ENCODE measurements at regions not wholly inside any gene's neighbourhood (a gene's known extent, or its start where the extent isn't known, plus 50 kb on each side); places are given as distances from the start of the nearest gene placed in this dataset.

- Histone ChIP-seq H3K9me3 (replicated peaks; ENCODE audit: control insufficient read depth, insufficient read depth, low read depth, low read length) (no peaks in the 10 kb centered on the region), H3K4me3 (no peak overlapping the region), H3K4me1 (replicated peaks in 1 of 2; ENCODE audit: control insufficient read depth in 2 of 2, insufficient read depth in 2 of 2, low read length in 2 of 2) (peaks cover 35 to 75% of the 10 kb centered on the region in 2 experiments), H3K36me3 (ENCODE audit: control insufficient read depth, insufficient read depth, low read length) (peaks cover 21% of the 10 kb centered on the region; the same call in 1 of the 3 replicates), H3K9ac (ENCODE audit: insufficient read depth in 1 of 2, low read depth in 2 of 2, low read length in 2 of 2) (peak overlapping the region; percentile 0 to 82; a peak in 2 of 4 replicates), H3K27ac (ENCODE audit: extremely low read depth, low read depth, low read length) (peak overlapping the region; percentile 61; the same call in 2 of the 3 replicates), H3K4me2 (ENCODE audit: insufficient read depth, low read length) (no peak overlapping the region), H3K79me2 (ENCODE audit: control insufficient read depth, insufficient read depth, low read length) (peaks cover 91% of the 10 kb centered on the region), H4K20me1 (replicated peaks; ENCODE audit: control insufficient read depth, insufficient read depth, low read length) (peaks cover 49% of the 10 kb centered on the region), H2AFZ (ENCODE audit: low read depth, low read length) (no peak overlapping the region), H3K9me1 (ENCODE audit: control insufficient read depth, insufficient read depth, low read length) (peaks cover 7% of the 10 kb centered on the region), H3K27me3 (ENCODE audit: control insufficient read depth in 2 of 2, insufficient read depth in 2 of 2, low read length in 2 of 2) (no peaks in the 10 kb centered on the region)
- DNase-seq (ENCODE audit: extremely low read depth in 1 of 4, low spot score in 3 of 4) (no peak), ATAC-seq (no peak), FAIRE-seq (no peak)
- TF ChIP-seq ZBTB1 (CRISPR knock-in tag; IDR thresholded peaks at IDR 0.05; ENCODE audit: borderline replicate concordance, low read depth) (no peak), MED1 (CRISPR knock-in tag; IDR thresholded peaks at IDR 0.05; ENCODE audit: borderline replicate concordance) (peak; percentile 45; the same call in 1 of the 2 replicates)
- 72% methylated on average over 6 of the region's 8 CpGs for WGBS (ENCODE audit: insufficient coverage, low coverage, missing lambda C conversion rate)
- no TSS peak for BruUV-seq (replicated peaks)
- intact Hi-C loops (cut with micrococcal nuclease) (no loop called here), in situ Hi-C loops (cut with MboI) (no loop called here)
- ChIA-PET POLR2A (interaction anchor here (0.6 kb wide), 1 partner anchor 13 kb away, joined by 4 read pairs; no protein-coding TSS in a partner anchor), CTCF (ENCODE audit: low intra/inter-chr PET ratio) (no interaction called here)
Measured at GRCh38 chr17:77325577-77326075, 184.9 kb downstream of the SEC14L1 start.

GRCh38 chr17:77326076-77326591 is 185.4 kb downstream of the SEC14L1 start:
- Histone ChIP-seq H2AFZ (ENCODE audit: low read depth, low read length) (no peak overlapping the region), H3K9me3 (replicated peaks; ENCODE audit: control insufficient read depth, insufficient read depth, low read depth, low read length) (no peaks in the 10 kb centered on the region), H3K27ac (ENCODE audit: extremely low read depth, low read depth, low read length) (no peak overlapping the region), H3K4me2 (ENCODE audit: insufficient read depth, low read length) (no peak overlapping the region), H3K4me3 (no peak overlapping the region), H3K9me1 (ENCODE audit: control insufficient read depth, insufficient read depth, low read length) (peaks cover 7% of the 10 kb centered on the region), H3K4me1 (replicated peaks in 1 of 2; ENCODE audit: control insufficient read depth in 2 of 2, insufficient read depth in 2 of 2, low read length in 2 of 2) (peaks cover 35 to 74% of the 10 kb centered on the region in 2 experiments), H3K79me2 (ENCODE audit: control insufficient read depth, insufficient read depth, low read length) (peaks cover 90% of the 10 kb centered on the region), H3K9ac (ENCODE audit: insufficient read depth in 1 of 2, low read depth in 2 of 2, low read length in 2 of 2) (no peak overlapping the region), H3K27me3 (ENCODE audit: control insufficient read depth in 2 of 2, insufficient read depth in 2 of 2, low read length in 2 of 2) (no peaks in the 10 kb centered on the region), H4K20me1 (replicated peaks; ENCODE audit: control insufficient read depth, insufficient read depth, low read length) (peaks cover 53% of the 10 kb centered on the region), H3K36me3 (ENCODE audit: control insufficient read depth, insufficient read depth, low read length) (peaks cover 21% of the 10 kb centered on the region; the same call in 1 of the 3 replicates)
- WGBS (ENCODE audit: insufficient coverage, low coverage, missing lambda C conversion rate) = 93% methylated on average over 18 of the region's 18 CpGs
- POLR2A ChIA-PET = interaction anchor here (0.6 kb wide), 1 partner anchor 12 kb away, joined by 4 read pairs; no protein-coding TSS in a partner anchor
- no peak for TF ChIP-seq ATF6 (CRISPR knock-in tag; IDR thresholded peaks at IDR 0.05)
- no peak for TF ChIP-seq ETV5 (CRISPR knock-in tag; IDR thresholded peaks at IDR 0.05; ENCODE audit: low read depth)
- no peak for TF ChIP-seq TAL1 (IDR thresholded peaks at IDR 0.05)
- TF ChIP-seq NR2C1 (IDR thresholded peaks at IDR 0.05) = 0 out of 2 replicates have a peak, but pooled peaks have one; percentile 39
- TF ChIP-seq NR2C1 (tag; IDR thresholded peaks at IDR 0.05) = no peak
- no peak for TF ChIP-seq NR2C2 (CRISPR knock-in tag; IDR thresholded peaks at IDR 0.05)
- no peak for TF ChIP-seq NR2C2 (tag; IDR thresholded peaks at IDR 0.05)
- CTCF ChIA-PET (ENCODE audit: low intra/inter-chr PET ratio) = no interaction called here
- intact Hi-C loops (cut with micrococcal nuclease) = no loop called here
- FAIRE-seq (no peak), ATAC-seq (no peak), DNase-seq (ENCODE audit: extremely low read depth in 1 of 4, low spot score in 3 of 4) (no peak)
- in situ Hi-C loops (cut with MboI) = no loop called here
- no TSS peak for BruUV-seq (replicated peaks)
